H1 (cell line): ENCODE measurements at regions not wholly inside any gene's neighbourhood (a gene's known extent, or its start where the extent isn't known, plus 50 kb on each side); places are given as distances from the start of the nearest gene placed in this dataset.

ENCODE experiments used
- CTCF ChIA-PET: fragments of 300-600 bp; sonication (Branson Sonifier 250); formaldehyde crosslinking; loops from one replicate; lab custom pipeline; 2021; ENCODE audit not compliant: partially characterized antibody; lab: Charles Lee
- POLR2A ChIA-PET: fragments of 300-600 bp; sonication (Branson Sonifier 250); formaldehyde crosslinking; loops from one replicate; lab custom pipeline; 2021; ENCODE audit warnings: inconsistent platforms; ENCODE audit not compliant: partially characterized antibody; lab: Charles Lee
- DNase-seq, 2 experiments: peaks; one replicate each; pipeline versions ENCODE4 v3.0.0 to v3.0.0-alpha.2; 2010 to 2022; ENCODE audit warnings: low spot score in 2 of 2, low read depth in 1 of 2, mixed read lengths in 1 of 2
- FAIRE-seq: peaks from 2 replicates; lab custom pipeline; 2011; peaks lifted over from hg19 to GRCh38; lab: Jason Lieb, UNC
- H2AFZ ChIP-seq: 2 replicates; pipeline ENCODE4 v1.8.1; 2012; ENCODE audit warnings: low read length, inconsistent platforms
- H2AK5ac ChIP-seq: 2 replicates; pipeline ENCODE4 v1.6.1; 2013; ENCODE audit warnings: low read depth, low read length
- H2BK120ac ChIP-seq: replicated peaks from 2 replicates; pipeline ENCODE3; 2013; ENCODE audit warnings: low read depth, low read length, inconsistent platforms
- H2BK12ac ChIP-seq: 2 replicates; pipeline ENCODE4 v1.6.1; 2013; ENCODE audit warnings: low read depth, low read length
- H2BK15ac ChIP-seq: 2 replicates; pipeline ENCODE4 v1.6.1; 2013; ENCODE audit warnings: low read length
- H2BK20ac ChIP-seq: 2 replicates; pipeline ENCODE4 v1.6.1; 2013; ENCODE audit warnings: low read length
- H2BK5ac ChIP-seq: 2 replicates; pipeline ENCODE4 v1.6.1; 2013; ENCODE audit warnings: low read depth, low read length
- H3K14ac ChIP-seq: 2 replicates; pipeline ENCODE4 v1.6.1; 2013; ENCODE audit warnings: inconsistent platforms; ENCODE audit not compliant: insufficient read length
- H3K18ac ChIP-seq: 2 replicates; pipeline ENCODE4 v1.6.1; 2013; ENCODE audit warnings: low read length; ENCODE audit errors: extremely low read depth
- H3K23ac ChIP-seq: 2 replicates; pipeline ENCODE4 v1.6.1; 2013; ENCODE audit warnings: inconsistent platforms; ENCODE audit not compliant: insufficient read length
- H3K23me2 ChIP-seq: 2 replicates; pipeline ENCODE4 v1.6.1; 2013; ENCODE audit warnings: low read depth, low read length
- H3K27ac ChIP-seq: 2 replicates; pipeline ENCODE4 v1.6.1; 2011; ENCODE audit warnings: low read depth, low read length, inconsistent platforms
- H3K27me3 ChIP-seq, 4 experiments: replicated peaks in 1 of 4; 1 replicate in 1 of 4; 2 replicates in 3 of 4; pipeline versions ENCODE4 v1.6.1 to v1.8.1; 2011 to 2013; ENCODE audit warnings: low read length in 3 of 4, mild to moderate bottlenecking in 3 of 4, inconsistent platforms in 2 of 4, mixed read lengths in 2 of 4, moderate library complexity in 1 of 4; ENCODE audit not compliant: control insufficient read depth in 3 of 4, insufficient read depth in 3 of 4; ENCODE audit errors: extremely low read depth in 1 of 4
- H3K36me3 ChIP-seq, 4 experiments: 2 replicates each; pipeline versions ENCODE4 v1.6.1 to v1.8.1; 2011 to 2013; ENCODE audit warnings: mild to moderate bottlenecking in 4 of 4, low read length in 3 of 4, moderate library complexity in 2 of 4, control low read depth in 1 of 4, inconsistent platforms in 1 of 4; ENCODE audit not compliant: insufficient read depth in 4 of 4, control insufficient read depth in 2 of 4
- H3K4ac ChIP-seq: replicated peaks from 2 replicates; pipeline ENCODE3; 2013; ENCODE audit warnings: low read length, low read depth, mixed read lengths, inconsistent platforms; ENCODE audit not compliant: insufficient read length
- H3K4me1 ChIP-seq, 4 experiments: replicated peaks in 1 of 4; 1 replicate in 1 of 4; 2 replicates in 3 of 4; pipeline versions ENCODE4 v1.6.1 to v1.8.1; 2011 to 2013; ENCODE audit warnings: low read length in 3 of 4, inconsistent platforms in 2 of 4, mixed read lengths in 1 of 4; ENCODE audit not compliant: insufficient read depth in 4 of 4, control insufficient read depth in 3 of 4
- H3K4me2 ChIP-seq, 2 experiments: 2 replicates each; pipeline versions ENCODE4 v1.6.1 to v1.8.1; 2011 to 2013; ENCODE audit warnings: low read depth in 2 of 2, low read length in 2 of 2, control low read depth in 1 of 2, inconsistent platforms in 1 of 2, mild to moderate bottlenecking in 1 of 2; ENCODE audit not compliant: insufficient read depth in 1 of 2
- H3K4me3 ChIP-seq, 4 experiments: fragments of 200-600, 300-600 bp in 1 of 4; sonication (generic), shearing (Covaris generic), sonication (Bioruptor Twin) in 1 of 4; 2 replicates each; pipeline versions ENCODE4 v1.5.1 to v1.8.1; 2011 to 2016; ENCODE audit warnings: low read length in 4 of 4, low read depth in 3 of 4, control low read depth in 2 of 4, inconsistent platforms in 2 of 4, mild to moderate bottlenecking in 2 of 4, mixed read lengths in 1 of 4, moderate library complexity in 1 of 4; ENCODE audit not compliant: insufficient read depth in 2 of 4; ENCODE audit errors: extremely low read depth in 1 of 4
- H3K56ac ChIP-seq: replicated peaks from 2 replicates; pipeline ENCODE3; 2013; ENCODE audit warnings: low read depth, mild to moderate bottlenecking, mixed read lengths, low read length, inconsistent platforms; ENCODE audit not compliant: insufficient read length
- H3K79me1 ChIP-seq: 2 replicates; pipeline ENCODE4 v1.6.1; 2013; ENCODE audit warnings: low read depth, low read length, control low read depth
- H3K79me2 ChIP-seq, 2 experiments: 2 replicates each; pipeline versions ENCODE4 v1.6.1 to v1.8.1; 2012 to 2013; ENCODE audit warnings: low read length in 2 of 2, mild to moderate bottlenecking in 2 of 2, inconsistent platforms in 1 of 2; ENCODE audit not compliant: insufficient read depth in 2 of 2, control insufficient read depth in 1 of 2
- H3K9ac ChIP-seq, 4 experiments: replicated peaks in 1 of 4; 1 replicate in 1 of 4; 2 replicates in 3 of 4; pipeline versions ENCODE4 v1.6.1 to v1.8.1; 2011 to 2013; ENCODE audit warnings: low read depth in 3 of 4, low read length in 3 of 4, control low read depth in 2 of 4, mild to moderate bottlenecking in 2 of 4, moderate library complexity in 2 of 4, inconsistent platforms in 1 of 4; ENCODE audit errors: extremely low read depth in 1 of 4
- H3K9me3 ChIP-seq, 2 experiments: 2 replicates each; pipeline versions ENCODE4 v1.6.1 to v1.8.1; 2012 to 2013; ENCODE audit warnings: mild to moderate bottlenecking in 2 of 2, moderate library complexity in 2 of 2, control low read depth in 1 of 2, inconsistent platforms in 1 of 2, low read depth in 1 of 2, low read length in 1 of 2, mixed read lengths in 1 of 2; ENCODE audit not compliant: insufficient read depth in 2 of 2
- H4K20me1 ChIP-seq, 2 experiments: replicated peaks in 1 of 2; 2 replicates each; pipeline versions ENCODE3 to v1.8.1; 2011 to 2013; ENCODE audit warnings: inconsistent platforms in 2 of 2, low read length in 2 of 2, mild to moderate bottlenecking in 1 of 2; ENCODE audit not compliant: insufficient read depth in 2 of 2, control insufficient read depth in 1 of 2
- H4K5ac ChIP-seq: 2 replicates; pipeline ENCODE4 v1.6.1; 2013; ENCODE audit warnings: low read length, low read depth, mixed read lengths, inconsistent platforms; ENCODE audit not compliant: insufficient read length
- H4K8ac ChIP-seq: 2 replicates; pipeline ENCODE4 v1.8.0; 2013; ENCODE audit warnings: mild to moderate bottlenecking, moderate library complexity, low read length, inconsistent platforms; ENCODE audit not compliant: insufficient read depth; ENCODE audit errors: extremely low read depth
- H4K91ac ChIP-seq: replicated peaks from 2 replicates; pipeline ENCODE3; 2013; ENCODE audit warnings: low read length, mixed read lengths, inconsistent platforms; ENCODE audit not compliant: insufficient read length
- CHD2 ChIP-seq: IDR thresholded peaks from 2 replicates; pipeline ENCODE4 v1.6.1; 2012; ENCODE audit warnings: low read length, improper control_type of control experiment
- JUN ChIP-seq: IDR thresholded peaks from 2 replicates; pipeline ENCODE4 v1.6.1; 2011; ENCODE audit warnings: low read depth, mild to moderate bottlenecking, improper control_type of control experiment, low read length
- NRF1 ChIP-seq: IDR thresholded peaks from 2 replicates; pipeline ENCODE4 v1.6.1; 2011; ENCODE audit warnings: mild to moderate bottlenecking, low read depth, low read length, improper control_type of control experiment
- SIN3A ChIP-seq, 2 experiments: IDR thresholded peaks in 1 of 2; conservative IDR thresholded peaks in 1 of 2; 2 replicates each; pipeline ENCODE4 v1.6.1; 2011 to 2012; ENCODE audit warnings: low read length in 2 of 2, improper control_type of control experiment in 1 of 2, low read depth in 1 of 2, mild to moderate bottlenecking in 1 of 2
- WGBS, 2 experiments: shearing (Covaris generic) in 1 of 2; methylation state at CpG; one replicate each; pipeline versions ENCODE4 v1.1.6 to v1.1.7; 2013 to 2015; ENCODE audit warnings: low lambda C conversion rate in 2 of 2, mixed read lengths in 2 of 2, inconsistent platforms in 1 of 2, low coverage in 1 of 2, missing lambda C conversion rate in 1 of 2; ENCODE audit not compliant: insufficient replicate concordance in 2 of 2, insufficient coverage in 1 of 2, insufficient read length in 1 of 2; ENCODE audit errors: extremely low coverage in 1 of 2, missing lambda C conversion rate in 1 of 2; 5-methylcytosine and 5-hydroxymethylcytosine counted together

DNA sequence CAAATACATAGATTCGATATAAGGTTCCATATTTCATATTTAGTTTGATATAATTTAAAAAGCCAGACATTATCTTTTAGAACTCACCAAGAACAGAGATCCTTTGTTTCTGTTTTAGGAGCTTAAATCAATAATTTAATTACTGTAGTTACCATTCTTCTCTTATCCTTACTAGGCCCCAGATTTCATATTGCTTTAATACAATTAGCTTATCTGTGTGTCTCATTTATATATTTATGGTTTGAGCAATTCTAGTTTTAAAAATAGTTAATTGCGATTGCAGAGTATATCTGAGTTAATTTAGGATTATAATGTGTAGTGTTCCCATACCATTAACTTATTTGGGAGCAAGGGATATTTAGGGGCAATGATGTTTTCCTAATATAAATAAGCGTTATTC, 558.8 kb upstream of the ZNF804A start:
- no peak overlapping the region for H2AFZ ChIP-seq
- no peak overlapping the region for H4K91ac ChIP-seq
- H3K4me3 ChIP-seq = no peak overlapping the region
- POLR2A ChIA-PET = no interaction called here
- no peak overlapping the region for H2BK15ac ChIP-seq
- no peak overlapping the region for H3K4me2 ChIP-seq
- TF ChIP-seq SIN3A (conservative IDR thresholded peaks at IDR 0.05 in 1 of 2, IDR thresholded peaks at IDR 0.05 in 1 of 2; ENCODE audit: low read depth in 1 of 2, low read length in 2 of 2) (no peak), NRF1 (no peak), CHD2 (no peak), JUN (no peak)
- TF ChIP-seq, all 59 proteins: peak for 0
- no peaks in the 10 kb centered on the region for H3K9me3 ChIP-seq
- H2BK20ac ChIP-seq = no peak overlapping the region
- no peak overlapping the region for H3K18ac ChIP-seq
- no peak overlapping the region for H2BK12ac ChIP-seq
- no peak overlapping the region for H3K14ac ChIP-seq
- 93% methylated on average over 3 of the region's 3 CpGs; no CpG with 5 or more reads in 1 of the 2 experiments for WGBS, 2 experiments
- CTCF ChIA-PET = no interaction called here
- no peak overlapping the region for H4K5ac ChIP-seq
- H3K79me1 ChIP-seq = no peaks in the 10 kb centered on the region
- FAIRE-seq (no peak), DNase-seq (no peak)
- H3K9ac ChIP-seq = no peak overlapping the region
- no peaks in the 10 kb centered on the region for H4K20me1 ChIP-seq
- H2AK5ac ChIP-seq = no peak overlapping the region
- no peaks in the 10 kb centered on the region for H3K27me3 ChIP-seq
- no peak overlapping the region for H3K23ac ChIP-seq
- no peak overlapping the region for H2BK5ac ChIP-seq
- H3K36me3 ChIP-seq = no peaks in the 10 kb centered on the region
- H2BK120ac ChIP-seq = no peak overlapping the region
- no peak overlapping the region for H3K27ac ChIP-seq
- H3K4me1 ChIP-seq = no peaks in the 10 kb centered on the region
- no peak overlapping the region for H3K56ac ChIP-seq
- H4K8ac ChIP-seq = no peak overlapping the region
- no peaks in the 10 kb centered on the region for H3K79me2 ChIP-seq
- no peaks in the 10 kb centered on the region for H3K23me2 ChIP-seq
- no peak overlapping the region for H3K4ac ChIP-seq
